ENCODE measurements at regions not wholly inside any gene's neighbourhood (a gene's known extent, or its start where the extent isn't known, plus 50 kb on each side); places are given as distances from the start of the nearest gene placed in this dataset.

DNA sequence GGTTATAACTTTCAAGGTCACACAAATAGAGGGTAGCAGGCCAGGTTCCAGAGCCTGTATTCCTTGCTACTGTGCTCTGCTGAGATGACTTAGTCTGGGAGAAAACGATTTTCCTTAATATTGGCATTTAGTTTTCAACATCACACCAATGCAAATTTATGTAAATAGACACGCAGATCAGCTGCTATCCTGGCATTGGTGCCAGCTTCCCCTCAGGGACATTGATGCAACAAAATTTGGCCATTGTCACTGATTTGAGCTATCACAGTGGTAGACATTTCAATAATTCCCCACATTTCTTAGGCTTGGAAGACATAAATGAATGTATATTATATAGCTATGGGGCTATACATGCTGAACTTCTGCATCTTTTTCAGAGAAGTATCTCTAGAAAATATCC is 71.6 kb upstream of the ASTN2 start:
- H2BK15ac ChIP-seq (ENCODE audit: low read length), result no peak overlapping the region
- H2AFZ ChIP-seq (ENCODE audit: low read length), result no peak overlapping the region
- no peak overlapping the region for H3K27ac ChIP-seq (ENCODE audit: low read depth, low read length)
- H3K56ac ChIP-seq (replicated peaks; ENCODE audit: insufficient read length, low read depth, low read length), result no peak overlapping the region
- no peak overlapping the region for H2BK20ac ChIP-seq (ENCODE audit: low read length)
- WGBS, 2 experiments (ENCODE audit: extremely low coverage in 1 of 2, insufficient coverage in 1 of 2, insufficient read length in 1 of 2, insufficient replicate concordance in 2 of 2, low coverage in 1 of 2, low lambda C conversion rate in 2 of 2, missing lambda C conversion rate in 1 of 2), result 79% methylated on average over 2 of the region's 2 CpGs; no CpG with 5 or more reads in 1 of the 2 experiments
- no peak overlapping the region for H2BK5ac ChIP-seq (ENCODE audit: low read depth, low read length)
- H4K91ac ChIP-seq (replicated peaks; ENCODE audit: insufficient read length, low read length), result no peak overlapping the region
- H3K4me1 ChIP-seq (replicated peaks in 1 of 4; ENCODE audit: control insufficient read depth in 3 of 4, insufficient read depth in 4 of 4, low read length in 3 of 4), result peaks cover 0 to 8% (median 0%) of the 10 kb centered on the region in 4 experiments; a peak in 3 of 7 replicates
- ChIA-PET POLR2A (ENCODE audit: partially characterized antibody) (no interaction called here), CTCF (ENCODE audit: partially characterized antibody) (interaction anchor here (0.8 to 3.2 kb wide), 17 partner anchors 17 to 342 kb away, joined by 3 to 34 read pairs (median 5); no protein-coding TSS in a partner anchor)
- H4K20me1 ChIP-seq (replicated peaks in 1 of 2; ENCODE audit: control insufficient read depth in 1 of 2, insufficient read depth in 2 of 2, low read length in 2 of 2), result no peaks in the 10 kb centered on the region
- no peaks in the 10 kb centered on the region for H3K9me3 ChIP-seq (ENCODE audit: insufficient read depth in 2 of 2, low read depth in 1 of 2, low read length in 1 of 2)
- H3K27me3 ChIP-seq (replicated peaks in 1 of 4; ENCODE audit: control insufficient read depth in 3 of 4, extremely low read depth in 1 of 4, insufficient read depth in 3 of 4, low read length in 3 of 4), result no peaks in the 10 kb centered on the region
- no peaks in the 10 kb centered on the region for H3K36me3 ChIP-seq (ENCODE audit: control insufficient read depth in 2 of 4, insufficient read depth in 4 of 4, low read length in 3 of 4)
- no peak overlapping the region for H3K4me2 ChIP-seq (ENCODE audit: insufficient read depth in 1 of 2, low read depth in 2 of 2, low read length in 2 of 2)
- H2AK5ac ChIP-seq (ENCODE audit: low read depth, low read length), result no peak overlapping the region
- TF ChIP-seq JUN (IDR thresholded peaks at IDR 0.05; ENCODE audit: low read depth, low read length), result no peak
- H3K79me1 ChIP-seq (ENCODE audit: low read depth, low read length), result no peaks in the 10 kb centered on the region
- no peak overlapping the region for H4K5ac ChIP-seq (ENCODE audit: insufficient read length, low read depth, low read length)
- H3K14ac ChIP-seq (ENCODE audit: insufficient read length), result no peak overlapping the region
- H3K18ac ChIP-seq (ENCODE audit: extremely low read depth, low read length), result no peak overlapping the region
- no peak overlapping the region for H3K4ac ChIP-seq (replicated peaks; ENCODE audit: insufficient read length, low read depth, low read length)
- no peak overlapping the region for H3K4me3 ChIP-seq (ENCODE audit: extremely low read depth in 1 of 4, insufficient read depth in 2 of 4, low read depth in 3 of 4, low read length in 4 of 4)
- H2BK120ac ChIP-seq (replicated peaks; ENCODE audit: low read depth, low read length), result no peak overlapping the region
- no peaks in the 10 kb centered on the region for H3K23me2 ChIP-seq (ENCODE audit: low read depth, low read length)
- H3K79me2 ChIP-seq (ENCODE audit: control insufficient read depth in 1 of 2, insufficient read depth in 2 of 2, low read length in 2 of 2), result no peaks in the 10 kb centered on the region
- H2BK12ac ChIP-seq (ENCODE audit: low read depth, low read length), result no peak overlapping the region
- H4K8ac ChIP-seq (ENCODE audit: extremely low read depth, insufficient read depth, low read length), result no peak overlapping the region
- no peak for DNase-seq (ENCODE audit: low read depth in 1 of 2, low spot score in 2 of 2)
- H3K23ac ChIP-seq (ENCODE audit: insufficient read length), result no peak overlapping the region
- no peak overlapping the region for H3K9ac ChIP-seq (replicated peaks in 1 of 4; ENCODE audit: extremely low read depth in 1 of 4, low read depth in 3 of 4, low read length in 3 of 4)
- FAIRE-seq, result no peak
